ENCODE measurements at regions not wholly inside any gene's neighbourhood (a gene's known extent, or its start where the extent isn't known, plus 50 kb on each side); places are given as distances from the start of the nearest gene placed in this dataset.

DNA sequence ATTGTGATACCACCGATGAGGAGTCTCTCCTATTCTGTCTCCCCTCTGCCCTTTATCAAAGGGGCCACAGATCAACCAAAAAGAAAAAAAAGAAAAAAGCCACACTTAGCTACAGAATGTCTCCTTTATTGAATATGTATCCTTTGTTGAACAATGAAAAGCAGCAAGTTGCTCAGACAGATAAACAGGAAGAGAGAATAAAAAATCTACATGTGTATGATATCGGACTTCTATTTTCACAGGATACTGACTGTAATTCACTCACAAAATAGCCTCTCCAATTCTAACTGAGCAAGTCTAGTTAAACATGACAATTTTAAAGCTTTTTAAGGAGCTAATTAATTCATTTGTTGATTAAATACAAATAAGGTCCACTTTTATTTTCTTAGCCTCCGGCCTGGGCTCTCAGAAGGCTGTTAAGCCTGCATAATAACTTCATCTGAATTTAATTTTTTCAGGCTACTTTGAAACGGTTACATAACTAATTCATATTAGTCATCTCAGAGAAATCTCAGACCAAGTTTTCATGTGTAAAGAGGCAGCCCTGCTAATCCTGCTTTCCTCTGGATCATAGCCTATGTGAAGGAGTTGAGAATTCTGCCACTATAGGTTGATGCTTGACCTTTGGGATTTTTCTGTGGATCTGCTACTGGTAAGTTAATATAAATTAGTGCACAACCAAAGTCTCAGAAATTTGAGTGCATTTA is 304.1 kb upstream of the NR5A2 start:
- DNase-seq: no peak

DNA sequence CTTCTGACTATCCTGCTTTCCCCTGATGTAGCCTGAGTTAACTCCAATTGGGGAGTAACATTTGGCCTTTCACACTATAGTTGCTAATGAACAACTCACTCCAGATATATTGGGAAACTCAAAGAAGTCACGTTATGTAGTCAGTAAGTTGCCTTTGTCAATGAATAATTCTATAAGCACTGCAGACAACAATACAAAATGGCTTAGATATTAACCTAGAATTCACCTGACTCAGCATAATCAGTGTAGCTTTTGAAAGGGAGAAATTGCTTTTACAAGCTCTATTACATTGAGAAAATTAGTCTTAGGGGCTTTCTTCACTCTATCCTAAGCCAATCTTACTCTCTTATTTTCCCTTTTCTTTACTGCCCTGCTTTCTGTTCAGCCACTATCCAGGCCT is 303.5 kb upstream of the NR5A2 start:
- DNase-seq: no peak

GRCh38 chr1:199725002-199725565 is 302.4 kb upstream of the NR5A2 start:
- DNase-seq: no peak

DNA sequence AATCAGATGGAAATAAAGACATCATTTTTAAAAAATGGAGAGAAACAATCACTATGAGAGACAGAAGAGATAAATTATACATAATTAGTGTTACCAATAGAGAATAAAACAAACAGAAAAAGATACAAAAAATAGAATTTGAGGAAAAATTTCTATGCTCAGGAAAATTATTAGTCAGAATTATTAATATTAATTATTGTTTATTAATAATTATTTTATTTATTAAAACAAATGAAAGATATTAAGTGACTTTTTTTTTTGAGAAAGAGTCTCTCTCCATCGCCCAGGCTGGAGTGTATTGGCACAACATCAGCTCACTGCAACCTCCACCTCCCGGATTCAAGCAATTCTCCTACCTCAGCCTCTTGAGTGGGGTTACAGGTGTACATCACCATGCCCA is 299.8 kb upstream of the NR5A2 start:
- DNase-seq: no peak

DNA sequence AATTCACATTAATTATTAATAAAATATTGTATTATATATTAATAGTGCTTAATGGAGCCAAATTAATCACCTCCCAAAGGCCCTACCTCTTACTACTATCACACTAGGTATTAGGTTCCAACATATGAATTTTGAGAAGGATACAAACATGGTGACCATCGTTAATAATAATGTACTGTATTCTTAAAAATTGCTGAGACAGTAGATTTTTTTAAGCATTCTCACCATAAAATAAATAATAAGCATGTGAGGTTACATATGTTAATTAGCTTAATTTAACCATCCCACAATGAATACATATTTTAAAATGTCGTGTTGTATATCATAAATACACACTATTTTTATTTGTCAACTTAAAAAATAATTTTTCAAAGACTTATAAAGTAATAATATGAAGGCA is 299.2 kb upstream of the NR5A2 start:
- no peak for DNase-seq

GRCh38 chr1:199733125-199733524 is 294.4 kb upstream of the NR5A2 start:
- DNase-seq: no peak

- DNase-seq: no peak
These were observed 293.3 kb upstream of the NR5A2 start for GRCh38 chr1:199734186-199734585.

GRCh38 chr1:199735660-199736059 is 291.9 kb upstream of the NR5A2 start:
- DNase-seq: peak; percentile 55

DNA sequence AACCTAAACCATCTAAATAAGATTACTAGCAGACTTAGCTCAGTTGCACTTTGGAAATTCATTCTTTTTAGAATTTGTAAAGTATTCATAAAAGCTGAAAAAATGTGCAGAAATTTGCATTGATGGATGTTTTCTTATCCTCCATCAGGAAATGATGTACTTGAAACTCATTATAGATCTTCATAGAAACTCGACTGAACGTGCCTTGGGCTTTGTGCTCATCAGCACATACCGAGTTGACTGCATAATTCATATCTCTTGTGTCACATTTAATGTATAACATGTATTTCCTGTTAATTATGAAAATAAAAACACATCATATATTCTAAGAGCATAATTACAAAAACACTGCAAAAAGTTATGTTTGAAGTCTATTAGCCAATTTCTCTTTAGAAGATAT is 290.9 kb upstream of the NR5A2 start:
- no peak for DNase-seq

DNA sequence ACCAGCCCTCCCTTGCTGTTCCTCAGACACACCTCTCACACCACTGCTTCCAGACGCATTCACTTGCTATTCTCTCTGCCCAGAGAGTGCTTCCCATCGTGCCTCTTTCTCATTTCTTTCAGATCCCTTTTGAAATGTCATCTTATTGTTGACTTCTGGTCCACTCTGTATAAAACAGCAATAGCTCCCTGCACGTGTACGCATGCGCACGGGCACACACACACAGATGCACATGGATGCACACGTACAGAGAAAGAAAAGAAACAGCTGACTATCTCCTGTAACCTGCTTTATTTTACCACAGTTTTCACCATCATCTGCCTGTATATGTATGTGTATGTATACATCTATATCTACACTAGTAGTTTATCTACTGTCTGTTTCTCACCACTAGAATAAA is 285.9 kb upstream of the NR5A2 start:
- no peak for DNase-seq

- peak; percentile 61 for DNase-seq
These were observed 285.0 kb upstream of the NR5A2 start for GRCh38 chr1:199742547-199742946.

GRCh38 chr1:199743227-199743626 is 284.3 kb upstream of the NR5A2 start:
- no peak for DNase-seq

- DNase-seq: no peak
These were observed 280.7 kb upstream of the NR5A2 start for GRCh38 chr1:199746666-199747384.

GRCh38 chr1:199747984-199748383 is 279.5 kb upstream of the NR5A2 start:
- peak; percentile 61 for DNase-seq

DNA sequence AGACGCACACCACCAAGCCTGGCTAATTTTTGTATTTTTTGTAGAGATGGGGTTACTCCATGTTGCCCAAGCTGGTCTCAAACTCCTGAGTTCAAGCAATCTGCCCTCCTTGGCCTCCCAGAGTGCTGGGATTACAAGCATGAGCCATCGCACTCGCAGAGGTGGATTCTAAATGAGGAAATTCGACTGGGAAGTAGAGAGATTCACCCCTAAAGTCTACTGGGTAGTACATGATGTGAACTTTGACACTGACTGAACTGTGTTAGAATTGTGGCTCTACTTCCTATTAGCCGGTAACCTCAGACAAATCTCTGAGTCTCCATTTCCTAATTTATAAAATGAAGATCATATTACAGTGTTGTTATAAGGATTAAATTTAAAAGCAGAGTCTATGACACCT is 276.0 kb upstream of the NR5A2 start:
- DNase-seq: no peak

DNA sequence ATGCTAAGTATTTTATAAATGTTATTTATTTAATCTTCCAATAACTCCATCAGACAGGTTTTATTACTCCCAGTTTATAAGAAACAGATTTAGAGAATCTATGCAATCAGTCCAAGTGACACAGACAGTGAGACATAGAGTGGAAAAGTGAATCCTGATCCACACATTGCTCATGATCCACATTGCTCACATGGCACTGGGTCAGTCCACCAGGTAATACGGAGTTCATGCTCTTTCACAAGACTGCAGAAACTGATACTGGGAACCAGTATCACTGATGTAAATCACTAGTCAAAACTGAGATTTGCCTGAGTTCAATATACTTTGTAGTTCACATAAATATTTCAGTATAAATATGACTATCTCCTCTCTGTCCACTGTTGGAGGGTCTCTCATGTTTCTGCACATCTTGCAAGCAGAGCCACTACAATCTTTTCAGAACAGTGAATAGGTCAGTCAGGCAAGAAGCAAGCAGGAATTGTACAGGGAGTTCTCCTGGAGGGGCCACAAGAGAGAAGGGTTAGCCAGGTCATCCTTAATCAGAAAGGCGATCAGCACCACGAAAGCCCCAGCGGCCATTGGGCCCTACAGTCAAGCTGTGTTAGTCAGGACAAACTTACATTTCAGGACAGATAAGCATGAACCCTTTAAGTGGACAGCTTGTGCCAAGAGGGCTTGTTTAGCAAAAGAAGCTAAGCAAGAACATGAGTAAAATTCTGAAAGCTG is 275.4 kb upstream of the NR5A2 start:
- no peak for DNase-seq

- DNase-seq: no peak
These were observed 274.9 kb upstream of the NR5A2 start for GRCh38 chr1:199752688-199753027.

GRCh38 chr1:199753513-199753912 is 274.0 kb upstream of the NR5A2 start:
- DNase-seq: no peak

- no peak for DNase-seq
These were observed 271.4 kb upstream of the NR5A2 start for GRCh38 chr1:199756066-199756465.

- no peak for DNase-seq
These were observed 268.8 kb upstream of the NR5A2 start for GRCh38 chr1:199758626-199759255.

DNA sequence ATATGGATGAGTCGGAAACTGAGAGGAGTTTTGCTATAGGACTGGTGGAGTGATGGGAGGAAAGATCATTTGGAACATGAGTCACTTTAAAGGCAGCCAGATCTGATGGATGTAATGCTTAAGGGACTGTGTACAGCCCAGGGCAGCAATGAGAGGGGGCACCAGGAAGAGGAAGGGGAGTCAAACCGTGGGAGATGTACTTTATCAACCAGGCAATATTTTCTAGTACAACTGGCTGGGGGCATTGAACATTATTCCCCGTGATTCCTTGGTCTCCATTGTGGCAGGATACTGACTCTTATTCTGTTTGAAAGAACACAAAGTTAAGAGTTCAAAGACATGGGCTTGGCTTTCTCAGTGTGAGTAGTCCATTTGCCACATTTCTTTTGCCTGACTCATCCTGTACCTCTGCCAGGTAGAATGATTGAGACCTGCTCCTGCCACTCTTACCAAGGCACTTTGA is 268.2 kb upstream of the NR5A2 start:
- peak; percentile 80 for DNase-seq

- DNase-seq: no peak
These were observed 264.9 kb upstream of the NR5A2 start for GRCh38 chr1:199762572-199762971.

DNA sequence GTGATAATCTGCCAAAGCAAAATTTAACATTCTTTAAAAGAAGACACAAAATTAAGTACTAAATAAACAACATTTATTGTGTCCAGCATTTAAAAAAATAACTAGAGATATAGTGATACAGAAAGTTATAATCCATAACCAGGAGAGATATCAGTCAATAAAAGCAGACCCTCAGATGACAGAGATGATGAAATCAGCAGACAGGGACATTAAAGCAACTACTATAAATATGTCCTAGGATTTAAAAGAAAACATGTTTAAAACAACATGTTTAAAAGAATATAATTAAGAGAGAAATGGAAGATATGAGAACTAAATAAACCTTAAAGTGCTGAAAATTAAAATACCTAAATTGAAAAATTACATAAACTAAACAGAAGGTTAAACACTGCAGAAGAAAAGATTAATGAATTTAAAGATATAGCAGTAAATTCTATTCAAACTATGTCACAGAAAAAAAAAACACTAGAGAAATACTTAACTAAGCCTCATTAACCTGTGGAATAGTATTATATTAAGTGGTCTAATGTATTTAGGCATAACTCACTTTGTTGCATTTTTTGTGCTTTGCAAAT is 261.2 kb upstream of the NR5A2 start:
- no peak for DNase-seq
